K562 (cell line): ENCODE measurements at regions not wholly inside any gene's neighbourhood (a gene's known extent, or its start where the extent isn't known, plus 50 kb on each side); places are given as distances from the start of the nearest gene placed in this dataset.

Experiments
- CBFB ChIP-seq: sonication (generic); formaldehyde crosslinking; IDR thresholded peaks from 2 replicates; pipeline ENCODE4 v1.4.0; 2020; ENCODE audit warnings: mild to moderate bottlenecking, missing genetic modification reagents
- JUN ChIP-seq, 2 experiments: sonication (generic) in 1 of 2; formaldehyde crosslinking in 1 of 2; IDR thresholded peaks; 2 replicates each; pipeline versions ENCODE4 v1.6.1 to v1.8.0; 2012 to 2022; ENCODE audit warnings: borderline replicate concordance in 2 of 2, mild to moderate bottlenecking in 2 of 2, improper control_type of control experiment in 1 of 2, low read depth in 1 of 2, low read length in 1 of 2, missing genetic modification reagents in 1 of 2
- JUND ChIP-seq, 2 experiments: IDR thresholded peaks; 2 replicates in 1 of 2; 3 replicates in 1 of 2; pipeline ENCODE4 v1.6.1; 2011; ENCODE audit warnings: borderline replicate concordance in 2 of 2, low read depth in 2 of 2, low read length in 2 of 2, improper control_type of control experiment in 1 of 2, missing biosample characterization in 1 of 2, missing genetic modification characterization in 1 of 2, missing genetic modification reagents in 1 of 2
- KHSRP ChIP-seq: fragments of 450-650 bp; IDR thresholded peaks from 2 replicates; pipeline ENCODE4 v1.6.1; 2017
- MAZ ChIP-seq, 2 experiments: fragments of 450-650 bp in 1 of 2; sonication (generic) in 1 of 2; formaldehyde crosslinking; IDR thresholded peaks in 1 of 2; conservative IDR thresholded peaks in 1 of 2; 2 replicates each; pipeline versions ENCODE4 v1.4.0 to v1.5.0; 2020; ENCODE audit warnings: mild to moderate bottlenecking in 1 of 2, missing genetic modification reagents in 1 of 2
- MTA1 ChIP-seq: fragments of 450-650 bp; IDR thresholded peaks from 2 replicates; pipeline ENCODE4 v1.6.1; 2017; ENCODE audit warnings: borderline replicate concordance
- PHB2 ChIP-seq: fragments of 450-650 bp; IDR thresholded peaks from 2 replicates; pipeline ENCODE4 v1.6.1; 2017; ENCODE audit warnings: low read depth
- SPI1 ChIP-seq: IDR thresholded peaks from 2 replicates; pipeline ENCODE4 v1.6.1; 2011; ENCODE audit warnings: low read depth, low read length, control low read depth, borderline replicate concordance
- TCF7 ChIP-seq: sonication (generic); IDR thresholded peaks from 2 replicates; pipeline ENCODE4 v1.6.1; 2016; ENCODE audit warnings: antibody characterized with exemption, borderline replicate concordance
- TSC22D4 ChIP-seq: fragments of 450-650 bp; IDR thresholded peaks from 2 replicates; pipeline ENCODE4 v1.6.1; 2016; ENCODE audit warnings: missing genetic modification characterization, missing biosample characterization, control low read depth
- XRCC4 ChIP-seq: IDR thresholded peaks from one replicate; pipeline ENCODE4 v1.6.1; 2011; ENCODE audit not compliant: insufficient read depth, insufficient read length; ENCODE audit errors: extremely low read depth
- ZNF311 ChIP-seq: fragments of 250-450 bp; sonication (Bioruptor Pico); IDR thresholded peaks from 2 replicates; pipeline ENCODE4 v1.4.0; 2020; ENCODE audit warnings: mild to moderate bottlenecking, moderate library complexity
- TF ChIP-seq, protein P1 (sequence below), 2 experiments: fragments of 450-650 bp in 1 of 2; sonication (generic) in 1 of 2; formaldehyde crosslinking in 1 of 2; IDR thresholded peaks; 2 replicates each; pipeline versions ENCODE4 v1.7.1 to v1.9.0; 2016 to 2022; ENCODE audit warnings: inconsistent platforms in 1 of 2, mild to moderate bottlenecking in 1 of 2, missing genetic modification reagents in 1 of 2
- TF ChIP-seq, protein P2 (sequence below), 2 experiments: IDR thresholded peaks in 1 of 2; conservative IDR thresholded peaks in 1 of 2; 2 replicates each; pipeline ENCODE4 v1.6.1; 2016; ENCODE audit warnings: low read depth in 2 of 2, mild to moderate bottlenecking in 1 of 2, missing compliant biosample characterization in 1 of 2, missing genetic modification characterization in 1 of 2, moderate library complexity in 1 of 2

DNA sequence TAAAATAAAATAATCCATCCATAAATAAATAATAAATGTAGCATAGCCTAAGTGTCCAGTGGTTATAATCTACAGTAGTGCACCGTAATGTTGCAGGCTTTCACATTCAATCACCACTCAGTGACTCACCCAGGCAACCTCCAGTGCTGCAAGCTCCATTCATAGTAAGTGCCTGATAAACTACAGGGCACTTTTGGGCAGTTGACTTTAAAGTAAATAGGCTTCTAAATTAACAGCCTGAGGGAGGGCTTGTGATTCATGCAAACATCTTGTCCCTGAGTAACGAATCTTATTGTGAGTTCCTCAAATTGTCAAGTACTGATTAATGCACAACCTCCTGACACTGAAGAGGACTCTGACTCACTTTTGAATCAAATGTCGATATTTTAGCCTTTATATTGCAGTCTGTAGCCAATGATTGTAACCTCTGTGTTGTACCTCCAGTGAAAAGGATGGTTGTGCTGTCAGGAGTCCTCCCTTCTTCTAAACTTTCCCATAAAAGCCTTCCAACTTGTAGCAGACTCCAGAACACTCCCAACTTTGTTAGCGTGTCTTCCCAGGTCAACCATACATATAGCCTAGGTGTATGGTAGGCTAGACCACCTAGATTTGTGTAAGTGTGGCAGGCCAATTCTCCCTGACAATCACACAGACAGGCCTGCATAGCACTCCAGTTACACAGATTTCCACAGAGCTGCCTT lies 55.0 kb upstream of the BICD1 start (continued):
- TF ChIP-seq, protein P1, sequence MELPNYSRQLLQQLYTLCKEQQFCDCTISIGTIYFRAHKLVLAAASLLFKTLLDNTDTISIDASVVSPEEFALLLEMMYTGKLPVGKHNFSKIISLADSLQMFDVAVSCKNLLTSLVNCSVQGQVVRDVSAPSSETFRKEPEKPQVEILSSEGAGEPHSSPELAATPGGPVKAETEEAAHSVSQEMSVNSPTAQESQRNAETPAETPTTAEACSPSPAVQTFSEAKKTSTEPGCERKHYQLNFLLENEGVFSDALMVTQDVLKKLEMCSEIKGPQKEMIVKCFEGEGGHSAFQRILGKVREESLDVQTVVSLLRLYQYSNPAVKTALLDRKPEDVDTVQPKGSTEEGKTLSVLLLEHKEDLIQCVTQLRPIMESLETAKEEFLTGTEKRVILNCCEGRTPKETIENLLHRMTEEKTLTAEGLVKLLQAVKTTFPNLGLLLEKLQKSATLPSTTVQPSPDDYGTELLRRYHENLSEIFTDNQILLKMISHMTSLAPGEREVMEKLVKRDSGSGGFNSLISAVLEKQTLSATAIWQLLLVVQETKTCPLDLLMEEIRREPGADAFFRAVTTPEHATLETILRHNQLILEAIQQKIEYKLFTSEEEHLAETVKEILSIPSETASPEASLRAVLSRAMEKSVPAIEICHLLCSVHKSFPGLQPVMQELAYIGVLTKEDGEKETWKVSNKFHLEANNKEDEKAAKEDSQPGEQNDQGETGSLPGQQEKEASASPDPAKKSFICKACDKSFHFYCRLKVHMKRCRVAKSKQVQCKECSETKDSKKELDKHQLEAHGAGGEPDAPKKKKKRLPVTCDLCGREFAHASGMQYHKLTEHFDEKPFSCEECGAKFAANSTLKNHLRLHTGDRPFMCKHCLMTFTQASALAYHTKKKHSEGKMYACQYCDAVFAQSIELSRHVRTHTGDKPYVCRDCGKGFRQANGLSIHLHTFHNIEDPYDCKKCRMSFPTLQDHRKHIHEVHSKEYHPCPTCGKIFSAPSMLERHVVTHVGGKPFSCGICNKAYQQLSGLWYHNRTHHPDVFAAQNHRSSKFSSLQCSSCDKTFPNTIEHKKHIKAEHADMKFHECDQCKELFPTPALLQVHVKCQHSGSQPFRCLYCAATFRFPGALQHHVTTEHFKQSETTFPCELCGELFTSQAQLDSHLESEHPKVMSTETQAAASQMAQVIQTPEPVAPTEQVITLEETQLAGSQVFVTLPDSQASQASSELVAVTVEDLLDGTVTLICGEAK (IDR thresholded peaks at IDR 0.05): no peak
- TF ChIP-seq, protein P1 (CRISPR knock-in tag; IDR thresholded peaks at IDR 0.05): no peak
- TF ChIP-seq XRCC4 (no peak), SPI1 (peak; percentile 33; the same call in 1 of the 2 replicates), MTA1 (no peak), TCF7 (no peak), CBFB (CRISPR knock-in tag) (no peak), MAZ (CRISPR knock-in tag; conservative IDR thresholded peaks at IDR 0.05 in 1 of 2, IDR thresholded peaks at IDR 0.05 in 1 of 2) (no peak), TSC22D4 (no peak), ZNF311 (CRISPR knock-in tag) (no peak), JUN (IDR thresholded peaks at IDR 0.05; ENCODE audit: borderline replicate concordance, low read depth, low read length) (peak; percentile 20; the same call in 1 of the 2 replicates), JUN (CRISPR knock-in tag; IDR thresholded peaks at IDR 0.05; ENCODE audit: borderline replicate concordance) (no peak), PHB2 (no peak), KHSRP (no peak), JUND (IDR thresholded peaks at IDR 0.05; ENCODE audit: borderline replicate concordance, low read depth, low read length) (peak; percentile 89), JUND (tag; IDR thresholded peaks at IDR 0.05; ENCODE audit: borderline replicate concordance, low read depth, low read length) (peak; percentile 80; the same call in 2 of the 3 replicates)
- TF ChIP-seq, protein P2, sequence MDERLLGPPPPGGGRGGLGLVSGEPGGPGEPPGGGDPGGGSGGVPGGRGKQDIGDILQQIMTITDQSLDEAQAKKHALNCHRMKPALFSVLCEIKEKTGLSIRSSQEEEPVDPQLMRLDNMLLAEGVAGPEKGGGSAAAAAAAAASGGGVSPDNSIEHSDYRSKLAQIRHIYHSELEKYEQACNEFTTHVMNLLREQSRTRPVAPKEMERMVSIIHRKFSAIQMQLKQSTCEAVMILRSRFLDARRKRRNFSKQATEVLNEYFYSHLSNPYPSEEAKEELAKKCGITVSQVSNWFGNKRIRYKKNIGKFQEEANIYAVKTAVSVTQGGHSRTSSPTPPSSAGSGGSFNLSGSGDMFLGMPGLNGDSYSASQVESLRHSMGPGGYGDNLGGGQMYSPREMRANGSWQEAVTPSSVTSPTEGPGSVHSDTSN (CRISPR knock-in tag; IDR thresholded peaks at IDR 0.05; ENCODE audit: low read depth): no peak
- TF ChIP-seq, protein P2 (tag; conservative IDR thresholded peaks at IDR 0.05; ENCODE audit: low read depth): peak; percentile 55
